Ovary (tissue), 7 donors: ENCODE measurements at regions not wholly inside any gene's neighbourhood (a gene's known extent, or its start where the extent isn't known, plus 50 kb on each side); places are given as distances from the start of the nearest gene placed in this dataset.

Experiments
- DNase-seq, 5 donors: peaks; one replicate each; pipeline ENCODE4 v3.0.0-alpha.2; 2019 to 2020
- H3K27ac ChIP-seq, 2 donors: fragments of 200-600 bp; one replicate each; pipeline versions ENCODE4 v1.5.1 to v1.8.0; 2019 to 2022
- H3K27me3 ChIP-seq: fragments of 200-600 bp; one replicate; pipeline ENCODE4 v1.8.0; 2022
- H3K36me3 ChIP-seq: fragments of 200-600 bp; sonication (generic); one replicate; pipeline ENCODE4 v1.5.1; 2019
- H3K4me1 ChIP-seq: one replicate; pipeline ENCODE4 v1.8.1; 2013; ENCODE audit warnings: mild to moderate bottlenecking, moderate library complexity; ENCODE audit not compliant: insufficient read depth
- H3K4me3 ChIP-seq: fragments of 200-600 bp; sonication (generic); one replicate; pipeline ENCODE4 v1.5.1; 2017
- H3K9me3 ChIP-seq, 2 donors: fragments of 200-600 bp in 1 of 2; sonication (generic) in 1 of 2; one replicate each; pipeline versions ENCODE4 v1.5.1 to v1.8.1; 2013 to 2019; ENCODE audit warnings: mild to moderate bottlenecking in 1 of 2, moderate library complexity in 1 of 2
- EP300 ChIP-seq: sonication (generic); formaldehyde crosslinking; IDR thresholded peaks from one replicate; pipeline ENCODE4 v1.6.1; 2017; ENCODE audit warnings: antibody characterized with exemption
- POLR2A ChIP-seq: fragments of 450-650 bp; IDR thresholded peaks from one replicate; pipeline ENCODE4 v1.6.1; 2017; ENCODE audit warnings: antibody characterized with exemption, mild to moderate bottlenecking, moderate library complexity
- WGBS, 3 donors: extraction: QIAGEN DNeasy Blood & Tissue Kit in 1 of 3; methylation state at CpG; one replicate each; pipeline versions ENCODE4 v1.1.5 to v1.1.7; 2013 to 2017; 5-methylcytosine and 5-hydroxymethylcytosine counted together
- intact Hi-C, 4 donors: fragments of 100-400 bp; cut with DNase I; formaldehyde crosslinking; loops; one replicate each; pipeline versions ENCODE4 v1.11.0 to v1.15.1; 2022 to 2023
- TF ChIP-seq, protein P1 (sequence below), 3 donors: fragments of 450-650 bp in 2 of 3; fragments of 200-600 bp in 1 of 3; IDR thresholded peaks; one replicate each; pipeline versions ENCODE4 v1.5.1 to v1.8.0; 2016 to 2022; ENCODE audit warnings: antibody characterized with exemption in 3 of 3, mild to moderate bottlenecking in 1 of 3
- donor health status: DM: no; HTN: no; CAD: no; lungs with moderate emphysema.
- donor health status: DM: no; HTN: no; CAD: no.
- donor health status: Bipolar disorder and iron deficiency.
- donor health status: DM: no; HTN: no; CAD: no.
- donor health status: DM: yes; HTN: yes; CAD: no.

DNA sequence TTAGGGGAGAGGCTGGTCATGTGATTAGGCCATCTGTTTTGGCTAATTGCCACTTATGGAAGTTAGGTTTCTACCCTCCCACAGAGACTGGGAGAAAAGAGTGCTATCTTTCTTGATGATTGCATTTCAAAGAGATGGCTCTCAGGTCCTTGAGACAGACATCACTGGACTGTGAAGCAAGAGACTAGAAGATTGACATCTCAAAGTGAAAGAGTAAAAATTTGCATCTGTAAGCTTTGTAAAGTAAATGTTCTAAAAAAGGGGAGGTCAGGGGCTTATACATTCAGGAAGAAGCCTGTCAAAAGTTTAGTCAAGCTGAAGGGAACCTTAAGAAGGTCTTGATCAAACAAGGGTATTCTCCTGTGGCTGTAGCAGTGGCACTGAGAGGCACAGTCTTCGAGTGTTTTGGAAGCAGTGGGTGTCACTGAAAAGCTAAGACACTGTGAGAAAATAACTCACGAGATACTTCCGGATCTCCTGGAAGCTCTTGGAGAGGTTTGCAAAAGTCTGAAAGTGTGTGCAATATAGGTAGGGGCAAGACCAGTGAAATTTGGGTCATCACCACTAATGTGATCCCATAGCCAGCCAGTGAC lies 342.1 kb downstream of the PHF14 start:
- no peak for DNase-seq
- WGBS, 3 donors = 85 to 91% (median 86%) methylated on average over 3 of the region's 3 CpGs
- H3K9me3 ChIP-seq = no peaks in the 10 kb centered on the region
- TF ChIP-seq, protein P1, sequence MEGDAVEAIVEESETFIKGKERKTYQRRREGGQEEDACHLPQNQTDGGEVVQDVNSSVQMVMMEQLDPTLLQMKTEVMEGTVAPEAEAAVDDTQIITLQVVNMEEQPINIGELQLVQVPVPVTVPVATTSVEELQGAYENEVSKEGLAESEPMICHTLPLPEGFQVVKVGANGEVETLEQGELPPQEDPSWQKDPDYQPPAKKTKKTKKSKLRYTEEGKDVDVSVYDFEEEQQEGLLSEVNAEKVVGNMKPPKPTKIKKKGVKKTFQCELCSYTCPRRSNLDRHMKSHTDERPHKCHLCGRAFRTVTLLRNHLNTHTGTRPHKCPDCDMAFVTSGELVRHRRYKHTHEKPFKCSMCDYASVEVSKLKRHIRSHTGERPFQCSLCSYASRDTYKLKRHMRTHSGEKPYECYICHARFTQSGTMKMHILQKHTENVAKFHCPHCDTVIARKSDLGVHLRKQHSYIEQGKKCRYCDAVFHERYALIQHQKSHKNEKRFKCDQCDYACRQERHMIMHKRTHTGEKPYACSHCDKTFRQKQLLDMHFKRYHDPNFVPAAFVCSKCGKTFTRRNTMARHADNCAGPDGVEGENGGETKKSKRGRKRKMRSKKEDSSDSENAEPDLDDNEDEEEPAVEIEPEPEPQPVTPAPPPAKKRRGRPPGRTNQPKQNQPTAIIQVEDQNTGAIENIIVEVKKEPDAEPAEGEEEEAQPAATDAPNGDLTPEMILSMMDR (IDR thresholded peaks at IDR 0.05) = no peak
- TF ChIP-seq EP300 = no peak
- TF ChIP-seq POLR2A = no peak
- H3K27me3 ChIP-seq = no peaks in the 10 kb centered on the region
- no peaks in the 10 kb centered on the region for H3K36me3 ChIP-seq
- no peak overlapping the region for H3K27ac ChIP-seq
- no peak overlapping the region for H3K4me3 ChIP-seq
- intact Hi-C loops = no loop called here
- H3K4me1 ChIP-seq = no peaks in the 10 kb centered on the region

DNA sequence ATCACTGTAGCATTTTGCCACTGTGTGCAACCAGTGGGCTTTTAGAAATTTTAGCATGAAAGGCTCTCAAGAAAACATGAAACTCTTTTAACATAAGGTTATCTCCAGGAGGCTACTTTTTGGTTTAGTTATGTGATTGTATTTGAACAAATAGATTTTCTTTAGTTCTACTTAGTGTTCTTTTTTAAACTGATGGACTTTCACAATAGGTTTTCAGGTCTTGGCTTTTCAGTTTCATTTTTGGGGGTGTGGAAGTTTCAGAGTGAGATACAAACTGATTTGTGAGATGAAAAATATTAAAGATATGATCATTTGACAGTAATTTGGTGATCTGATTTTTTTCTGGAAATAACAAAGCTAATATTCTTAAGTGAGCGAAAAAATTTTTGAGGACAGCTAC lies 344.1 kb downstream of the PHF14 start:
- TF ChIP-seq, protein P1 (IDR thresholded peaks at IDR 0.05) = no peak
- TF ChIP-seq EP300 (no peak), POLR2A (no peak)

DNA sequence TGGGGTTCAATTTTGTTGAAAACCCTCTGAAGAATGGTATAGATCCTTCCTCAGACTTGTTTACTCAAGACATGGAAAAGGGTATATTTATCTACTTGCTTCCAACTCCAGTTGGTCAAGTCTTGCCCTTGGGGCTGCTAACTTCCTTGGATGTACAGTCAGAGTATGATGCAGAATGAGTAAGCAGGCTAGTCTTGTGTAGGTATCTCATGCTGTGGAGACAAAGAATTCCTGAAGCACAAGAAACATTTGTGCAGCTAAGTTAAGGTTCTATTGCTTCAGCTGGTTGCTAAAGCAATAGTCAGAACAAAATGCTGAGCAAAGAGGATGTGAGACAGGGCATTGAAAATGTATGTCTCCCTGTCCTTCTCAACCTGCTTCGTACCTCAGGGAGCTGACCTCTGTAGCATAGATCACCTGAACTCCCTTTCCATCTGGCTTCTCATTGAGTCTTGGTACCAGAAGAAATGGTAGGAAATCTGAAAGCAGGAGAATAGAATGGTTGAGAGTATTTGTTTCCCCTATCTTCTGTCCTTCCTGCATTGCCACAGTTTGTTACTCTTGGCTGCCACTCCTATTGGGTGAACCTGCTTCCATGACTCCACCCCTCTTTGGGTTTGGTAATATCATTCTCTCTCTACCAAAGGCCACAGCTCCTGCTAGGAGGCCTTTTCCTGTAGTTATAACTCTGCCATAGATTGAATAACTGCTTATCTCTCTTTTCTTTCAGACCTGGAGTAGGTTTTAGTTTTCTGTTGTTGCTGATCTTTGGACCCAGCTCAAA lies 346.0 kb downstream of the PHF14 start:
- Histone ChIP-seq H3K4me1 (no peaks in the 10 kb centered on the region), H3K27ac (no peak overlapping the region), H3K36me3 (no peaks in the 10 kb centered on the region), H3K27me3 (no peaks in the 10 kb centered on the region), H3K9me3 (no peaks in the 10 kb centered on the region), H3K4me3 (no peak overlapping the region)
- 79 to 90% (median 86%) methylated on average over 1 of the region's 1 CpG for WGBS, 3 donors
- no peak for TF ChIP-seq POLR2A
- TF ChIP-seq, protein P1 (IDR thresholded peaks at IDR 0.05) = no peak
- TF ChIP-seq EP300 = no peak
- intact Hi-C loops = no loop called here
- DNase-seq = no peak

More for the DNA sequence above, 344.1 kb downstream of the PHF14 start:
- Histone ChIP-seq H3K27ac (no peak overlapping the region), H3K27me3 (no peaks in the 10 kb centered on the region), H3K4me3 (no peak overlapping the region), H3K9me3 (no peaks in the 10 kb centered on the region), H3K4me1 (no peaks in the 10 kb centered on the region), H3K36me3 (no peaks in the 10 kb centered on the region)
- no peak for DNase-seq
- WGBS, 3 donors = 92 to 100% (median 99%) methylated on average over 1 of the region's 1 CpG
- intact Hi-C loops = no loop called here
